ENCODE measurements at regions not wholly inside any gene's neighbourhood (a gene's known extent, or its start where the extent isn't known, plus 50 kb on each side); places are given as distances from the start of the nearest gene placed in this dataset.
"Not testable (repeated sequence)": the region's sequence is repeated elsewhere in the genome, so short reads cannot be mapped to it uniquely, and the experiment has no call there.

GRCh38 chr7:93793084-93793697 is 97.4 kb downstream of the TFPI2 start:
- not testable (repeated sequence) for H3K4me3 ChIP-seq; ATAC-seq (replicated peaks in 6 of 8); H3K27ac ChIP-seq; H3K4me1 ChIP-seq (replicated peaks in 1 of 2)
- in situ Hi-C loops (cut with MboI; ENCODE audit: low pct_unique_long_range_greater_than_20kb in 2 of 9, low sequenced_read_pairs in 9 of 9, unreplicated experiment in 9 of 9), result loop anchor here in 1 of 9 experiments (25.0 kb wide), 1 partner anchor 294 kb away; no protein-coding TSS in a partner anchor
- WGBS, 10 experiments, result no CpG with 5 or more reads among the region's 33 CpGs

GRCh38 chr7:93779115-93779514 is 111.4 kb downstream of the TFPI2 start:
- peak in 2 of 8 experiments; percentile 27 to 36 for ATAC-seq (replicated peaks in 6 of 8)
- in situ Hi-C loops (cut with MboI; ENCODE audit: low pct_unique_long_range_greater_than_20kb in 2 of 9, low sequenced_read_pairs in 9 of 9, unreplicated experiment in 9 of 9), result loop anchor here in 1 of 9 experiments (25.0 kb wide), 1 partner anchor 308 kb away; no protein-coding TSS in a partner anchor
- WGBS, 10 experiments, result 4 to 100% (median 87%) methylated on average over 1 to 3 of the region's 3 CpGs; no CpG with 5 or more reads in 1 of the 10 experiments

GRCh38 chr7:93778384-93778783 is 112.2 kb downstream of the TFPI2 start:
- WGBS, 10 experiments, result 40 to 100% (median 90%) methylated on average over 1 to 3 of the region's 4 CpGs; no CpG with 5 or more reads in 2 of the 10 experiments
- Histone ChIP-seq H3K4me1 (replicated peaks in 1 of 2) (no peaks in the 10 kb centered on the region), H3K27ac (no peak overlapping the region), H3K4me3 (no peak overlapping the region)
- in situ Hi-C loops (cut with MboI; ENCODE audit: low pct_unique_long_range_greater_than_20kb in 2 of 9, low sequenced_read_pairs in 9 of 9, unreplicated experiment in 9 of 9), result loop anchor here in 1 of 9 experiments (25.0 kb wide), 1 partner anchor 309 kb away; no protein-coding TSS in a partner anchor
- no peak for ATAC-seq (replicated peaks in 6 of 8)

More at GRCh38 chr7:93779115-93779514, 111.4 kb downstream of the TFPI2 start:
- Histone ChIP-seq H3K4me3 (no peak overlapping the region), H3K27ac (no peak overlapping the region), H3K4me1 (replicated peaks in 1 of 2) (no peaks in the 10 kb centered on the region)

- no peaks in the 10 kb centered on the region for H3K4me1 ChIP-seq (replicated peaks in 1 of 2)
- 0 to 67% (median 25%) methylated on average over 1 of the region's 1 CpG; no CpG with 5 or more reads in 2 of the 10 experiments for WGBS, 10 experiments
- no peak for ATAC-seq (replicated peaks in 6 of 8)
- no peak overlapping the region for H3K27ac ChIP-seq
- in situ Hi-C loops (cut with MboI; ENCODE audit: low pct_unique_long_range_greater_than_20kb in 2 of 9, low sequenced_read_pairs in 9 of 9, unreplicated experiment in 9 of 9), result no loop called here
- no peak overlapping the region for H3K4me3 ChIP-seq
Observed at GRCh38 chr7:93773446-93773845, 117.1 kb downstream of the TFPI2 start.

GRCh38 chr7:93765475-93765874 is 125.1 kb downstream of the TFPI2 start:
- H3K4me1 ChIP-seq (replicated peaks in 1 of 2), result no peaks in the 10 kb centered on the region
- in situ Hi-C loops (cut with MboI; ENCODE audit: low pct_unique_long_range_greater_than_20kb in 2 of 9, low sequenced_read_pairs in 9 of 9, unreplicated experiment in 9 of 9), result no loop called here
- no peak for ATAC-seq (replicated peaks in 6 of 8)
- no peak overlapping the region for H3K4me3 ChIP-seq
- WGBS, 10 experiments, result 83 to 100% (median 95%) methylated on average over 1 to 2 of the region's 2 CpGs; no CpG with 5 or more reads in 2 of the 10 experiments
- no peak overlapping the region for H3K27ac ChIP-seq

GRCh38 chr7:93758631-93759030 is 131.9 kb downstream of the TFPI2 start:
- in situ Hi-C loops (cut with MboI; ENCODE audit: low pct_unique_long_range_greater_than_20kb in 2 of 9, low sequenced_read_pairs in 9 of 9, unreplicated experiment in 9 of 9), result no loop called here
- peaks cover 0 to 2% of the 10 kb centered on the region in 2 donors for H3K4me1 ChIP-seq (replicated peaks in 1 of 2)
- no peak overlapping the region for H3K4me3 ChIP-seq
- no peak overlapping the region for H3K27ac ChIP-seq
- no peak for ATAC-seq (replicated peaks in 6 of 8)

- no peak for ATAC-seq (replicated peaks in 6 of 8)
- WGBS, 10 experiments, result 14 to 100% (median 89%) methylated on average over 1 to 2 of the region's 2 CpGs; no CpG with 5 or more reads in 4 of the 10 experiments
- in situ Hi-C loops (cut with MboI; ENCODE audit: low pct_unique_long_range_greater_than_20kb in 2 of 9, low sequenced_read_pairs in 9 of 9, unreplicated experiment in 9 of 9), result no loop called here
Observed at GRCh38 chr7:93757426-93757825, 133.1 kb downstream of the TFPI2 start.

GRCh38 chr7:93756890-93757289 is 133.7 kb downstream of the TFPI2 start:
- ATAC-seq (replicated peaks in 6 of 8), result peak in 2 of 8 experiments; percentile 55 to 71

More at GRCh38 chr7:93757426-93757825, 133.1 kb downstream of the TFPI2 start:
- H3K4me3 ChIP-seq, result no peak overlapping the region
- H3K4me1 ChIP-seq (replicated peaks in 1 of 2), result peaks cover 0 to 2% of the 10 kb centered on the region in 2 donors
- H3K27ac ChIP-seq, result no peak overlapping the region

GRCh38 chr7:93751421-93751820 is 139.1 kb downstream of the TFPI2 start:
- Histone ChIP-seq H3K27ac (no peak overlapping the region), H3K4me1 (replicated peaks in 1 of 2) (no peaks in the 10 kb centered on the region), H3K4me3 (no peak overlapping the region)
- ATAC-seq (replicated peaks in 6 of 8), result no peak
- in situ Hi-C loops (cut with MboI; ENCODE audit: low pct_unique_long_range_greater_than_20kb in 2 of 9, low sequenced_read_pairs in 9 of 9, unreplicated experiment in 9 of 9), result no loop called here
- WGBS, 10 experiments, result 13 to 100% (median 75%) methylated on average over 1 of the region's 1 CpG; no CpG with 5 or more reads in 3 of the 10 experiments

More at GRCh38 chr7:93756890-93757289, 133.7 kb downstream of the TFPI2 start:
- 60 to 100% (median 100%) methylated on average over 1 to 2 of the region's 2 CpGs; no CpG with 5 or more reads in 3 of the 10 experiments for WGBS, 10 experiments
- no peak overlapping the region for H3K4me3 ChIP-seq
- H3K4me1 ChIP-seq (replicated peaks in 1 of 2), result peaks cover 0 to 2% of the 10 kb centered on the region in 2 donors
- in situ Hi-C loops (cut with MboI; ENCODE audit: low pct_unique_long_range_greater_than_20kb in 2 of 9, low sequenced_read_pairs in 9 of 9, unreplicated experiment in 9 of 9), result no loop called here
- H3K27ac ChIP-seq, result no peak overlapping the region

GRCh38 chr7:93750986-93751385 is 139.6 kb downstream of the TFPI2 start:
- 57 to 100% (median 100%) methylated on average over 1 of the region's 1 CpG; no CpG with 5 or more reads in 2 of the 10 experiments for WGBS, 10 experiments
- ATAC-seq (replicated peaks in 6 of 8), result no peak
- in situ Hi-C loops (cut with MboI; ENCODE audit: low pct_unique_long_range_greater_than_20kb in 2 of 9, low sequenced_read_pairs in 9 of 9, unreplicated experiment in 9 of 9), result no loop called here
- no peaks in the 10 kb centered on the region for H3K4me1 ChIP-seq (replicated peaks in 1 of 2)
- no peak overlapping the region for H3K27ac ChIP-seq
- H3K4me3 ChIP-seq, result no peak overlapping the region

- H3K4me3 ChIP-seq, result no peak overlapping the region
- H3K4me1 ChIP-seq (replicated peaks in 1 of 2), result no peaks in the 10 kb centered on the region
- ATAC-seq (replicated peaks in 6 of 8), result peak in 2 of 8 experiments; percentile 44 to 56
- no peak overlapping the region for H3K27ac ChIP-seq
- in situ Hi-C loops (cut with MboI; ENCODE audit: low pct_unique_long_range_greater_than_20kb in 2 of 9, low sequenced_read_pairs in 9 of 9, unreplicated experiment in 9 of 9), result no loop called here
- WGBS, 10 experiments, result 10 to 97% (median 71%) methylated on average over 2 to 3 of the region's 3 CpGs; no CpG with 5 or more reads in 1 of the 10 experiments
Observed at GRCh38 chr7:93747019-93747418, 143.5 kb downstream of the TFPI2 start.

- in situ Hi-C loops (cut with MboI; ENCODE audit: low pct_unique_long_range_greater_than_20kb in 2 of 9, low sequenced_read_pairs in 9 of 9, unreplicated experiment in 9 of 9), result no loop called here
Observed at GRCh38 chr7:93739424-93739823, 151.1 kb downstream of the TFPI2 start.

GRCh38 chr7:93737953-93738352 is 152.6 kb downstream of the TFPI2 start:
- H3K4me3 ChIP-seq, result no peak overlapping the region
- H3K27ac ChIP-seq, result no peak overlapping the region
- in situ Hi-C loops (cut with MboI; ENCODE audit: low pct_unique_long_range_greater_than_20kb in 2 of 9, low sequenced_read_pairs in 9 of 9, unreplicated experiment in 9 of 9), result no loop called here
- H3K4me1 ChIP-seq (replicated peaks in 1 of 2), result no peaks in the 10 kb centered on the region
- WGBS, 10 experiments, result 65 to 100% (median 82%) methylated on average over 1 to 2 of the region's 2 CpGs; no CpG with 5 or more reads in 2 of the 10 experiments
- ATAC-seq (replicated peaks in 6 of 8), result no peak

More at GRCh38 chr7:93739424-93739823, 151.1 kb downstream of the TFPI2 start:
- no peaks in the 10 kb centered on the region for H3K4me1 ChIP-seq (replicated peaks in 1 of 2)
- ATAC-seq (replicated peaks in 6 of 8), result no peak
- no peak overlapping the region for H3K4me3 ChIP-seq
- H3K27ac ChIP-seq, result no peak overlapping the region

Measured in motor neuron (in vitro differentiated cells).